ENCODE measurements at regions not wholly inside any gene's neighbourhood (a gene's known extent, or its start where the extent isn't known, plus 50 kb on each side); places are given as distances from the start of the nearest gene placed in this dataset.
"Not testable (repeated sequence)": the region's sequence is repeated elsewhere in the genome, so short reads cannot be mapped to it uniquely, and the experiment has no call there.

DNA sequence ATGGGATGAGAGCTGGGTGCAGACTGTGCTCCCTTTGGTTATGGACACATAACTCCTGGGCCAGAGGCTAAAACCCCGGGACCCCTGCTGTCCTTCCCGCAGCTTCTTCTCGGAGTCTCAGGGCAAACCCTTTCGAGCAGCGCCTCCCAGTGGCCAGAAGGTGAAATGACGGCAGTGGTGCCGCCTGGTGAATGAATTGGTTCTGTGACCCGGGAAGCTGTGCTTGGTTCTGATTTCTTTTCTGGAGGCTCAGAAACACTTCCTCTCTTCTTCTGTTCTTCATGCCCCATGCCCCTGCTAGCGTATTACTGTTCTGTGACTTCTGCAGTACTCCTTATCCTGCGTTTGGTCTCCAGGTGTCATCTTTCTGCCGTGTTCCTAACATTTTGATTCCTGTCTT, 104.7 kb upstream of the CCZ1B start:
- H3K27ac ChIP-seq; H3K4me1 ChIP-seq; H3K9me3 ChIP-seq (replicated peaks); H3K27me3 ChIP-seq; H3K4me3 ChIP-seq; H3K36me3 ChIP-seq: not testable (repeated sequence)
- DNase-seq: peak; percentile 43 to 53

DNA sequence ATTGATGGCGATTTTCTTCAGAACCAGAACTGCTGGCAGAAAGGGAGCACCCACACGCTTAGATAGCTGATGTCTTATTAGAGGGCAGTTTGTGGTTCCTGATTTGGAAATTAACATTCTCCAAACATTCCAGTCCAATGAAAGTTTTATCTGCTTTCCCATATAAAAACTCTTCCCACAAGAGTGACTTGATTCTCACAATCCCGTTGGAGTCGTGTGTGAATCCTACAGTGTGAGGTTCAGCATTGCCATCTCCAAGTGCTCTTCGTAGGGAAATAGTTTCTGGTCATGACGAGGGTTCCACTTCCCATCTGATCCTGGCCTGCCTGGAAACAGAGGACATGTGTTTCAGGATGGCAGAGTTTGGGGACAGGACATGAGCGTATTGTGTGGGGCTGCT, 105.4 kb upstream of the CCZ1B start:
- not testable (repeated sequence) for DNase-seq, H3K27me3 ChIP-seq

DNA sequence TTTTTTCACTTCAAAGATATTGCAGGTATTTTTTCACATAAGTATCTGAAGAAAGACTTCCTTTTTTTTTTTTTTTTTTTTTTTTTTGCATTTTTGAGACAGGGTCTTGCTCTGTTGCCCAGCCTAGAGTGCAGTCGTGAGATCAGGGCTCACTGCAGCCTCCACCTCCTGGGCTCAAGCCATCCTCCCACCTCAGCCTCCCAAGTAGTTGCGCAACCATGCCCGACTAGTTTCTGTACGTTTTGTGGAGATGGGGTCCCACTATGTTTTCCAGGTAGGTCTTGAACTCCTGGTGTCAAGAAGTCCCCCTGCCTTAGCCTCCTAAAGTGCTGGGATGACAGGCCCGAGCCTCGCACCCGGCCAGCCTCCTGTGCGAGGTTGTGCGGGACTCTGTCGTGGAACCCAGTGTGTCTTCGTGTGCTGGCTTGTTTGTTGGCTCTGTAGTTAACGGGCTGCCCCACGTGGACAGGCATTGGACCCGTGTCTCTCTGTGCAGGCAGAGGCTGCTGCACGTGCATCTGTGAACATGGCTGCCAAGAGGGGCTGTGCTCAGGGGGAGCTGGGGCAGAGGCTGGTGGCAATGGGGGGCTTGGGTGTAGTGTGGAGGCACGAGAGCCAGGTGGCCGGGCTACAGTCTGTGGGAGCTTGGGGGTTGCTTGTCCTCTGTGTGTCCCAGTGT, 108.0 kb upstream of the CCZ1B start:
- not testable (repeated sequence) for H3K27ac ChIP-seq; H3K9me3 ChIP-seq (replicated peaks); H3K4me3 ChIP-seq; DNase-seq; H3K4me1 ChIP-seq; H3K36me3 ChIP-seq; H3K27me3 ChIP-seq

More for the DNA sequence above, 105.4 kb upstream of the CCZ1B start:
- not testable (repeated sequence) for H3K4me1 ChIP-seq; H3K27ac ChIP-seq; H3K4me3 ChIP-seq; H3K9me3 ChIP-seq (replicated peaks); H3K36me3 ChIP-seq

DNA sequence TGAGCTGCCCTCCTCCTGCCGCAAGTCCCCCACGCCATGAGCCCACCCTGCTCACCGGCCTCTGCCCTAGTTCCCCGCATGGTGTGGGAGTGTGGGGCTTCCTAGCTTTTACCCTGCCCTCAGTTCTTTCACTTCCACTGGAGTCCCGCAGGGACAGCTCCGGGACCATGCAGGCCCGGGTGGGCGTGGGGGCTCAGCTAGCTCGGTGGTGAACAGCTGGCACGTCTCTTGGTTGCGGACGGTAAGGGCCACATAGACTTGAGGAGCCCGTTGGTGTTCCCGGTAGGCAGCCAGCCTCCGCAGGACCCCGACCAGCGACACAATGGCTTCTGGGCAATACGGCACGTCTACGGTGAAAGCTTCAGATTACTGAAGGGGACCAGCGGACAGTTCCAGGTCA, 108.9 kb upstream of the CCZ1B start:
- H3K27me3 ChIP-seq: no peaks in the 10 kb centered on the region
- DNase-seq: no peak
- no peaks in the 10 kb centered on the region for H3K36me3 ChIP-seq
- H3K4me3 ChIP-seq: no peak overlapping the region
- H3K27ac ChIP-seq: no peak overlapping the region
- 0 out of 2 replicates have a peak, but pooled peaks cover 3% of the 10 kb centered on the region for H3K4me1 ChIP-seq
- no peaks in the 10 kb centered on the region for H3K9me3 ChIP-seq (replicated peaks)

DNA sequence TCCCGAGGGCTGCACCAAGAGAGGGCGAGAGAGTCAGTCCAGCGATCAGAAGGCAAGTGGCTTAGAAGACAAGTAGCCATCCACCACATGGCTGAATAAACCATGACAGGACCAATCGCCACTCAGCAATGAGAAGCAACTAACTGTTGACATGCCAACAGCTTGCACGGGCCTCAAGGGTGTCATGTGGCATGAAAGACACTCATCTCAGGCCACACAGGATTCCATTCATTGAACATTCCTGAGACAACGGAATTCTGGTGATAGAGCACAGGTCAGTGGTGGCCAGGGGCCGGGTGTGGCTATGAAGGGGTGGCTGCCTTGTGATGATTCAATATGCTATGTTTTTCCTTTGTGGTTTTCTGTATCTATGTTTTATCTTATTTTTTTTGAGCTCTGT, 110.6 kb upstream of the CCZ1B start:
- H3K27me3 ChIP-seq; H3K9me3 ChIP-seq (replicated peaks); H3K27ac ChIP-seq; DNase-seq; H3K4me3 ChIP-seq; H3K4me1 ChIP-seq; H3K36me3 ChIP-seq: not testable (repeated sequence)

DNA sequence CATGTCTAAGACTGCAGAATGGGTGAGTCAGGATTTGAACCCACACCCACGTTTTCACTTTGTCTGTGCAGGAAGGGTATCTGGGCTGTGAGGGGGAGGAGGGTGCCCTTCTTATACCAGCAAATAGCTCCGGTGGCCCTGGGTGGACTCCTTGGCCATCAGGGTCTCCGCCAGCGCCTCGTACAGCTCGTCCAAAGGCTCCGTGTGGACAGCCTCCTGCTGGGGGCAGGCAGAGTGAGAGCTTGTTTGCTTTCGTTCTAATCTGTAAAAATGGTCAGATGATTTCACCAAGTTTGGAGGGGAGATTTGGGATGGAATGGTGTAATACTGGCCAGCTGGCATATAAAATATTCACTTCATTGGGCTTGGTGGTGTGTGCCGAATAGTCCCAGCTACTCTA, 111.7 kb upstream of the CCZ1B start:
- not testable (repeated sequence) for H3K4me3 ChIP-seq; H3K4me1 ChIP-seq; DNase-seq; H3K27ac ChIP-seq; H3K9me3 ChIP-seq (replicated peaks); H3K27me3 ChIP-seq; H3K36me3 ChIP-seq

DNA sequence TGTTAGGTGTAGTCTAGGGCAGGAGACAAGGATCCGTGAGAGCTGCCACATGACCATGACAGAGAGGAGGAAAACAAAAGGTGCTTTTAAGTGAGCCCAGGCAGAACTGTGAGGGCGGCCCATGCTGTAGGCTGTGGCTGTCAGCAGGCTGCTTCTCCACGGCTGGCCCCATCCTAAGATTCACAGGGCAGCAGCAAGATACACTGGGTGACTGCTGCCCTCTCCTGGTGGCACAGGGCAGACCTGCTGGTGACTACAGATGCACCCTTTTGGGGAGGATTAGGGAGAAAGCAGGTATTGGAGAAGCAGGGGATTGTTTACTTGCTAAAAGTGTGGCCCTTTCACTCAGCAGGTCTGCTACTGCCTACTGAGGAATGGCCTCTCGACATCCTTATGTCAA, 112.2 kb upstream of the CCZ1B start:
- H3K27ac ChIP-seq; H3K36me3 ChIP-seq; H3K9me3 ChIP-seq (replicated peaks); H3K4me1 ChIP-seq; H3K4me3 ChIP-seq; H3K27me3 ChIP-seq: not testable (repeated sequence)
- peak; percentile 43 for DNase-seq

DNA sequence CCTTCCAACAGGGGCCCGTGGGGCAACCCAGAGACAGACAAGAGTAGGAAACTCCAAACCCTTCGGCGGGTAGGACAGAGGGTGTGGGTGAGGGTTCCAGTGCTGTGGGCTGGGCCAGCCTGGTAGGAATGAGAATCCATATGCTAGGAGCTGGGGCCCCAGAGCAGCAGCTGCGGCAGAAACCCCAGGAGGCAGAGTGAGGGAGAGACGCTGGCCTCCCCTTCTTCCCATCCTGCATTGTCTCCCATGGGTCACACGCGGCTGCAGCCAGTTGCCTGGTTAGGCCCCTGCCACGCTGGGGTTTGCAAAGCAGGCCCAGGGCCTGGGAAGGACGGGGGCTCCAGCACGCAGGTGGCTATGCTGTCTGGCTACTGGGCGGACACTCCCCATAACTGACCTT, 113.1 kb upstream of the CCZ1B start:
- DNase-seq: peak; percentile 55 to 56

DNA sequence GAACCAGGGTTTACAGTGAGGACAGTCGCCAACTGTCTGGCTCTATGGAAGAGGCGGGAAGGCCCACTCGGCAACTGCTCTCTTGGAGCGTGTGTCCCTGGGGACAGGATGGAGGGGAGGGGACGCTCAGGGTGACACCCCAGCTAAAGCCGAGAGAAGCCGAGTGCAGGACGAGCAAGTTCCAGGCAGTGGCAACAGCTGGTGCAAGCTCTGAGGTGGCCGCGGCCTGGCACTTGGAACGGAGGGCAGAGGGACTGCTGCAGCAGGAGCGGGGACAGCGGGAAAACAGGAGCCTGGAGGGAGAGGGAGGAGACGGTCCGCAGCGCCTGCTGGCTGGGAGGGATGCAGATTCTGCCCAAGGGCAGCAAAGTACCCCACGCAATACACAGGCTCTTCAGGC, 113.8 kb upstream of the CCZ1B start:
- H3K4me1 ChIP-seq; H3K36me3 ChIP-seq; H3K27me3 ChIP-seq; H3K9me3 ChIP-seq (replicated peaks); H3K27ac ChIP-seq: not testable (repeated sequence)
- peak; percentile 36 to 51 for DNase-seq
- H3K4me3 ChIP-seq: peak overlapping the region; percentile 39

More for the DNA sequence above, 113.1 kb upstream of the CCZ1B start:
- H3K27me3 ChIP-seq; H3K27ac ChIP-seq; H3K36me3 ChIP-seq; H3K9me3 ChIP-seq (replicated peaks); H3K4me1 ChIP-seq: not testable (repeated sequence)
- H3K4me3 ChIP-seq: peak overlapping the region; percentile 39

DNA sequence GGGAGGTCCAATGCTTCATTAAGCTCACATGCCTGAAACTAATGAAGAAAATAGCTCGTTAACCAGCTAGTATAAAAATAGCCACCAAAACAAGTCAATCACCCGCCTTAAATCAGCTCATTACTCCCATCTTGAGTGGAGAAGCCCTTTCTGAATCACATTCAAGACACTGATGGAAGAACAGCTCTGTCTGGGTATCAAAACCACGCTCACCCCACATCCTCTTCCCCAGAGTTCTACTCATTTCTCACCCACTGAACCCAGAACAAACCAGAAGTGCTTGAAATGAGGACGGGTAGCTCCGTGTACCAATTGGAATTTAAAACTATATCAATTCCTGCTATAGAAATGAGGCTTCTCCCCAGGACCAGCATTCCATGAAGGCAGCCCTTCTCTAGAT, 120.8 kb upstream of the CCZ1B start:
- DNase-seq; H3K27me3 ChIP-seq; H3K4me1 ChIP-seq; H3K36me3 ChIP-seq; H3K4me3 ChIP-seq; H3K27ac ChIP-seq; H3K9me3 ChIP-seq (replicated peaks): not testable (repeated sequence)

DNA sequence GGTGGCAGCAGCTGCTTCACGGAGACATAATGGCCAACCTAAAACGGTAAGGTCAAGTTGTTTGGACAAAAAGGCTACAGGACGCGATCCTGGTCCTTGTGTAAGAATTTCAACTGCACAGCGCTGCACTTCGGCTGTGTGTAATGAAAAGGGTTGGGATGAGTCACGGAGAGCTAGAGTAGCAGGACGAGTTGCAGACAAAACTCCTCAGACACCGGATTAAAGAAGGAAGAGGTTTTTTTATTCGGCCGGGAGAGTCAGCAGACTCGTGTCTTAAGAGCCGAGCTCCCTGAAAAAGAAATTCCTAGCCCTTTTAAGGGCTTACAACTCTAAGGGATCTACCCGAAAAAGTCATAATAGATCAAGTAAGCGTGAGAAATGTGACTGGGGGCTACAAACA, 124.2 kb upstream of the CCZ1B start:
- not testable (repeated sequence) for H3K9me3 ChIP-seq (replicated peaks); H3K27ac ChIP-seq; H3K4me3 ChIP-seq; DNase-seq; H3K36me3 ChIP-seq; H3K4me1 ChIP-seq; H3K27me3 ChIP-seq

DNA sequence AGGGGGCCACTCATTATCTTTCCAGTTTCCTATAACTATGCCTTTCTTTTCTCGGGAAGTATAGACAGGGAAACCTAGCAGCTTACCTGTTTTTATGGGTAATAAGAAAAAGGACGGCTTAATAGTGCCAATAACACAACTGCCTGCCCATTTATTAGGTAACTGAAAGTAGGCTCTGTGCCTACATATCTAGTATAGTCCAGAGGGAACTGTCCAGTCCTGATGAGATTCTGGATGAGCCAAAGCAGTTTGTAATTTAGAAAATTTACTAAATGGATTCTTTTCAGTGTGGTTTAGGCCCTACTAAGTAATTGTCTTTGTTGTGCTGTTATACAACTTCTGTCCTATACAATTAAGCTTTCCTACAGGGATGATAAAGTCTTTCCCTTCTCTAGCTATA, 125.5 kb upstream of the CCZ1B start:
- H3K36me3 ChIP-seq; H3K4me1 ChIP-seq; DNase-seq; H3K4me3 ChIP-seq; H3K27me3 ChIP-seq; H3K27ac ChIP-seq; H3K9me3 ChIP-seq (replicated peaks): not testable (repeated sequence)

DNA sequence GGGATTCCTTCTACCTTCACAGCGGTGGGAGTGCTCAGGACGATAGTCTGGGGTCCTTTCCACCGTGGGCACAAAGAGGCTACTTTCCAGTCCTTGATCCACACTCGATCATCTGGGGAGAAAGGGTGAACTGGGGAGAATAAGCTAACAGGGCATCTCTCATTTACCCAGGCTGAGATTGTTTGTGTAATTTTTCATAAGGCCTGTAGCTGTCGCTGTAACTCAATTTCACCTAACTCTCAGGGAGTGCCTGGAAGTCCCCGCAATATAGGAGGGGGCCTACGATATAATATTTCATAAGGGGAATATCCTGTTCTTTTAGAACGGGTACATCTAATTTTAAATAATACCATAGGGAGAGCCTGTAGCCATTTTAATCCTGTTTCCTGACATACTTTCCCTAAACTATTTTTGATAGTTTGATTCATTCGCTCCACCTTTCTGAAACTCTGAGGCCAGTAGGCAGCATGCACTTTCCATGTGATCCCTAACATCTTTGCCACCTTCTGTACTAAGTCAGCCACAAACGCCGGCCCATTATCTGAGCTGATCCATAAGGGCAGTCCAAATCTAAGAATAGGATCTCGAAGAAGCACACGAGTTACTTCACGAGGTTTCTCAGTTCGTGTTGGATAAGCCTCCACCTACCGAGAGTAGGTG, 127.2 kb upstream of the CCZ1B start:
- not testable (repeated sequence) for H3K9me3 ChIP-seq (replicated peaks); H3K4me1 ChIP-seq; H3K27ac ChIP-seq; H3K27me3 ChIP-seq; H3K36me3 ChIP-seq; H3K4me3 ChIP-seq; DNase-seq

DNA sequence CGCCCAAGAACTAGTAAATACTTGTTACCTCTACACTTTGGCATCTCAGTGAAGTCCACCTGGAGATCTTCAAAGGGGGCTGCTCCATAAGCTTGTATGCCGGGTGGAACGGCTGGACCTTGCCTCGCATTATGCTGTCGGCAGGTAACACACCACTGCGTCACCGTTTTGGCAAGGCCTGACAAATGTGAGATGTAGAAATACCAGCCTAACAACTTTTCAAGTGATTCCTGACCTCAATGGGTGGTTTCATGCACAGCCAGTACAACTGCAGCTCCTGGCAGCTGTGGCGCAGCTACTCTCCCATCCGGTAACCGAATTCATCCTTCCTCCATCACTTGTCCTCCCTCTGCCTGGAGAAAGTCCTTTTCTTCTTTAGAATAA, 127.7 kb upstream of the CCZ1B start:
- DNase-seq; H3K27me3 ChIP-seq; H3K4me1 ChIP-seq; H3K9me3 ChIP-seq (replicated peaks); H3K4me3 ChIP-seq; H3K36me3 ChIP-seq; H3K27ac ChIP-seq: not testable (repeated sequence)

DNA sequence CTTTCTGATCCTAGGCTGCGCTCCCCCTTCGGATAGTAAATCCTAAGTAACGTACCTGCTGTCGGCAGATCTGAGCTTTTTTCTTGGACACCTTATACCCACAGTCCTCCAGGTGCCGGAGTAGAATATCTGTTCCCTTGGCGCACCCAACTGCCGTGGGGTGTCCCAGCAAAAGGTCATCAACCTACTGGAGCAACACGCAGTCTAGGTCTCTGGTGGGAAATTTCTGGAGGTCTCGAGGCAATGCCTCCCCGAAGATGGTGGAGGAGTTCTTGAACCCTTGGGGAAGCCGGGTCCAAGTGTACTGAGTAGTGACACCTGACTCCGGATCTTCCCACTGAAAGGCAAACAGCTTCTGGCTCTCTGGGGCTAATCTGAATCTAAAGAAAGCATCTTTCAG, 129.3 kb upstream of the CCZ1B start:
- H3K9me3 ChIP-seq (replicated peaks); H3K4me1 ChIP-seq; H3K27me3 ChIP-seq; H3K4me3 ChIP-seq; H3K27ac ChIP-seq; DNase-seq; H3K36me3 ChIP-seq: not testable (repeated sequence)

DNA sequence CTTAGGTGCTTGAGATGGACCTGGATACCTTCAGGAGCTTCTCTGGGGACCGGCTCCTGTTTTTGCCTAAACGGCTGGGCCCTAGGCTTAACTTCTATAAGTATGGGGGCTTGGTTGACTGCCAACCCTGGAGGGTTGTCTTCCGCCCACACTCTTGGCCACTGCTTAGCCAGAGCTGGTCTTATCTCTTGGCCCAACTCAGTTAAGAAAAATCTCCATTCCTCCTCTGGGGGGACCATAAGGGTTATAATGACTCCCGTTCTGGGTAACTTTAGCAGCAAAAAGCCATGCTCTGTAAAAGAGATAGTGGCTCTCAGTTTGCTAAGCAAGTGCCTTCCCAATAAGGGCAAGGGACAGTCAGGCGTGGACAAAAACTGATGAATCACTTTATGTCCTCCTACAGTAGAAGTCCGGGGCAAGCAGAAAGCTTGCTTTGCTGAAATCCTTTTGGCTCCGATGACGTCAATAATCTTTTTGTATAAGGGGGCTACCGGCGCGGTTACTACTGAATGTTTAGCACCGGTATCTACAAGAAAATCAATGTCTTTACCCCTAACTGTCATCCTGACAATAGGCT, 130.0 kb upstream of the CCZ1B start:
- H3K4me3 ChIP-seq; H3K4me1 ChIP-seq; DNase-seq; H3K27ac ChIP-seq; H3K36me3 ChIP-seq; H3K9me3 ChIP-seq (replicated peaks); H3K27me3 ChIP-seq: not testable (repeated sequence)

All from SJCRH30 (cell line).